ENCODE measurements at regions not wholly inside any gene's neighbourhood (a gene's known extent, or its start where the extent isn't known, plus 50 kb on each side); places are given as distances from the start of the nearest gene placed in this dataset.
"Not testable (repeated sequence)": the region's sequence is repeated elsewhere in the genome, so short reads cannot be mapped to it uniquely, and the experiment has no call there.

DNA sequence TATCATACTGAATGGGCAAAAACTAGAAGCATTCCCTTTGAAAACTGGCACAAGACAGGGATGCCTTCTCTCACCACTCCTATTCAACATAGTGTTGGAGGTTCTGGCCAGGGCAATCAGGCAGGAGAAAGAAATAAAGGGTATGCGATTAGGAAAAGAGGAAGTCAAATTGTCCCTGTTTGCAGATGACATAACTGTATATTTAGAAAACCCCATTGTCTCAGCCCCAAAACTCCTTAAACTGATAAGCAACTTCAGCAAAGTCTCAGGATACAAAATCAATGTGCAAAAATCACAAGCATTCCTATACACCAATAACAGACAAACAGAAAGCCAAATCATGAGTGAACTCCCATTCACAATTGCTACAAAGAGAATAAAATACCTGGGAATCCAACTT, 52.5 kb upstream of the CCDC71L start:
- H3K4me3 ChIP-seq (ENCODE audit: control insufficient read depth, low read depth, low read length); DNase-seq (ENCODE audit: low read depth): not testable (repeated sequence)

DNA sequence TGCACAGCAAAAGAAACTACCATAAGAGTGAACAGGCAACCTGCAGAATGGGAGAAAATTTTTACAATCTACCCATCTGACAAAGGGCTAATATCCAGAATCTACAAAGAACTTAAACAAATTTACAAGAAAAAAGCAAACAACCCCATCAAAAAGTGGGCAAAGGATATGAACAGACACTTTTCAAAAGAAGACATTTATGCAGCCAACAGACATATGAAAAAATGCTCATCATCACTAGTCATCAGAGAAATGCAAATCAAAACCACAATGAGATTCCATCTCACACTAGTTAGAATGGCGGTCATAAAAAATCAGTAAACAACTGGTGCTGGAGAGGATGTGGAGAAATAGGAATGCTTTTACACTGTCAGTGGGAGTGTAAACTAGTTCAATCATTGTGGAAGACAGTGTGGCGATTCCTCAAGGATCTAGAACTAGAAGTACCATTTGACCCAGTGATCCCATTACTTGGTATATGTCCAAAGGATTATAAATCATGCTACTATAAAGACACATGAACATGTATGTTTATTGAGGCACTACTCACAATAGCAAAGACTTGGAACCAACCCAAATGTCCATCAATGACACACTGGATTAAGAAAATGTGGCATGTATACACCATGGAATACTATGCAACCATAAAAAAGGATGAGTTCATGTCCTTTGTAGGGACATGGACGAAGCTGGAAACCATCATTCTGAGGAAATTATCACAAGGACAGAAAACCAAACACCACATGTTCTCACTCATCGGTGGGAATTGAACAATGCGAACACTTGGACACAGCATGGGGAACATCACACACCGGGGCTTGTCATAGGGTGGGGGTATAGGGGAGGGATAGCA, 53.9 kb upstream of the CCDC71L start:
- DNase-seq (ENCODE audit: low read depth) = peak; percentile 54

DNA sequence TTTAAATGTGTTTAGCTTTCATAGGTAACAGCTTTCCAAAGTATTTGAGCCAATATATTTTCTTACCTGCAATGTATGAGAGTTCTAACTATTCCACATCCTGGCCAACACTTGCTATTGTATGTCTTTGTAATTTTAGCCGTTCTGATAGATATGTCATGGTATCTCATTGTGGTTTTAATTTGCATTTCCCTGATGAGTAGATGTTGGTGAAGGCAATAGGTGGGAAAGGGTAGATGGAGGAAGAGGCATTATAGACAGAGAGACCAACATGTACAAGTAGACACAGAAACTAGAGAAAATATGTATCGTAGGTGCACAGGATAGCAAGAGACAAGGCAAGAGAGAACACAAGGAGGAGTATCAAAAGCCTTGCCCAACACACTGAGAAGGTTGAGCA, 54.8 kb upstream of the CCDC71L start:
- H3K4me3 ChIP-seq (ENCODE audit: control insufficient read depth, low read depth, low read length) = no peak overlapping the region
- no peak for DNase-seq (ENCODE audit: low read depth)
- TF ChIP-seq, protein P1, sequence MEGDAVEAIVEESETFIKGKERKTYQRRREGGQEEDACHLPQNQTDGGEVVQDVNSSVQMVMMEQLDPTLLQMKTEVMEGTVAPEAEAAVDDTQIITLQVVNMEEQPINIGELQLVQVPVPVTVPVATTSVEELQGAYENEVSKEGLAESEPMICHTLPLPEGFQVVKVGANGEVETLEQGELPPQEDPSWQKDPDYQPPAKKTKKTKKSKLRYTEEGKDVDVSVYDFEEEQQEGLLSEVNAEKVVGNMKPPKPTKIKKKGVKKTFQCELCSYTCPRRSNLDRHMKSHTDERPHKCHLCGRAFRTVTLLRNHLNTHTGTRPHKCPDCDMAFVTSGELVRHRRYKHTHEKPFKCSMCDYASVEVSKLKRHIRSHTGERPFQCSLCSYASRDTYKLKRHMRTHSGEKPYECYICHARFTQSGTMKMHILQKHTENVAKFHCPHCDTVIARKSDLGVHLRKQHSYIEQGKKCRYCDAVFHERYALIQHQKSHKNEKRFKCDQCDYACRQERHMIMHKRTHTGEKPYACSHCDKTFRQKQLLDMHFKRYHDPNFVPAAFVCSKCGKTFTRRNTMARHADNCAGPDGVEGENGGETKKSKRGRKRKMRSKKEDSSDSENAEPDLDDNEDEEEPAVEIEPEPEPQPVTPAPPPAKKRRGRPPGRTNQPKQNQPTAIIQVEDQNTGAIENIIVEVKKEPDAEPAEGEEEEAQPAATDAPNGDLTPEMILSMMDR (conservative IDR thresholded peaks at IDR 0.05; ENCODE audit: control insufficient read depth, insufficient read depth, low read depth, low read length) = no peak

More for the DNA sequence above, 53.9 kb upstream of the CCDC71L start:
- not testable (repeated sequence) for H3K4me3 ChIP-seq (ENCODE audit: control insufficient read depth, low read depth, low read length)

DNA sequence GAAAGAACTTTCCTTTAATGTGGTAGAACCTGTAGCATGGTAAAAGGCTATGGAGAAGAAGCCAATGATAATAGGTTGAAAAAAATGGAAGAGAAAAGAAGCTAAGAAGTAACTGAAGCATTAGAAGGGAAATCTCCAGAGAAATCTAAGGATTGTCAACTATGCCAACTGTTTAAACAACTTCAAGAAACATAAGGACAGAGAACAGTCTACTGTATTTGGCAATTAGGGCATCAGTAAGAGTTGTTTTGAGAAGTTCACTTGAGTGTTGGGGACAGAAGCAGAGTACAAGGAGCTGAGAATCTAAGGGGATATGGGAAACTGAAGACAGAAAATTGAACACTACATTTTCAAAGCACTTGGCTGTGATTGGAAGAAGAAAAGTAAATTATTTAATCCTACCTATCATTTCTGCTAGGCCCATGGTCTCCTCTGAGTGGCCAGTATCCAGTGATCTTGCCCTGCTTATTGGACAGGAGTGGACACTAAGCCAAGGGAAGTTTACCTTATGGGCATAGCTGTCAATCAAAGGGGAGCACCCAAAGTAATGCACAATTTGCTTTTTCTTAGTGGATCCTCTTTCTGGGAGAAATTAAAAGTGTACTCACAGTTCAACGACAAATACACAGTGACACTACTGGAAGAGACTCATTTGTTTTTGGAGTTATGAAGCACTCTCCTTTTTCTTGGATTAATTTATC, 56.4 kb upstream of the CCDC71L start:
- no peak for DNase-seq (ENCODE audit: low read depth)

DNA sequence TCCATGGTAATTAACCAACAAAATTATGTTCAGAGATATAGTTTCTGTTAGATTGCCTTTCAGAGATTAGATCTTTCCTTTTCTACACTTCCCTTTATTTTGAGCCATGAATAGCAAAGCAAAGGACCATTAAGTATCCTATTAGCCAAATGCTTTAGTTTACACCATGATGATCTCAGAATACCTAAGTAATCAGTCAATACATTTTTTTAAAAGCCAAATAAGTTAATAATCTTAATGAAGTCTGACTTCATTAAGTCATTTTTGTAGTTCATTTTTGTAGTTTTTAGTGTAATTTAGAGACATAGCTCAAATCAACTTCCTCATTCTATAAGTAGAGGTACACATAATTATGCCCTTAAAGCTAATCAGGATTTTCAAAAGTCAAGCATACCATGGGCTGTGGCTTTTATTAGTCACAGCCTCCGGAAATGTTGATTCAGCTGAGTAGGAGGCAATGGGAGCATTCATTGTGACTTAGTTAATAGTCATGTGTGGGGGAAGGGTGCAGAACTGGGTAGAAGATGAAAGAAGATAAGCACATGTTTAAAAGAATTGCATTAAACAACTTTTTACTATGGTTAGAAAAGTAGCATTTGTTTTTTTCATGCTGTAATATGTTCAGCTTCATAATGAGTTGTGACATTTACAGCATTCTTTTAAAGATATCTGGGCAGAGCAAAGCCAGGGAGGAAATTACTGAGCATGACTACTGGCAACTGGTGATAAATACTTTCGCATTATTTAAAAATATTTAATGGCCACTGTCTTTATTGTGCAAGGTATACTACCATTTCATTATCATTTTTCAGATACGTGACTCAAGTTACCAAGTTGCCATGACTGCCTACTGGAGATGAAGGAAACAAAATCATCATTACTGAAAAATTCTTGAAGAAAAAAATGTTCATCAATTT, 57.3 kb upstream of the CCDC71L start:
- DNase-seq (ENCODE audit: low read depth) = peak; percentile 97
- TF ChIP-seq, protein P1 (conservative IDR thresholded peaks at IDR 0.05; ENCODE audit: control insufficient read depth, insufficient read depth, low read depth, low read length) = no peak
- H3K4me3 ChIP-seq (ENCODE audit: control insufficient read depth, low read depth, low read length) = no peak overlapping the region

More for the DNA sequence above, 56.4 kb upstream of the CCDC71L start:
- H3K4me3 ChIP-seq (ENCODE audit: control insufficient read depth, low read depth, low read length) = no peak overlapping the region
- TF ChIP-seq, protein P1 (conservative IDR thresholded peaks at IDR 0.05; ENCODE audit: control insufficient read depth, insufficient read depth, low read depth, low read length) = no peak

DNA sequence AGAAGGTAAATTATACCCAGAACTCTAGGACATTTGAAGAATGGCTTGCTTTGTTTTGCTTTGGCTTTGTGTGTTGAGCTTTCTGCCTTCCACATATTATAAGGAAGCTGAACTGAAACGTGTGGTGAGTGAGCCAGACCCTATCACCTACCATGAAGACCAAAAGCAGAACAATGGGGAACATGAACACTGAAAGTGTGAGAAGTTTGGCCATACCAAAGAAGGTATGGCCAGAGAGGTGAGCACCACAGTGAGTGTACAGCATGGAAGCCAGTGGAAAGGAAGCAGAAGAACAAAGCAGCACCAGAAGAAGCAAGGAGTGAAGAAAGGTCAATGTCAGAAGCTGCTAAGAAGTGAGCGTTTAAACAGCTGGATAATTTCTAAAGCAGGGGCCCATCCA, 59.7 kb upstream of the CCDC71L start:
- no peak for DNase-seq (ENCODE audit: low read depth)
- TF ChIP-seq, protein P1 (conservative IDR thresholded peaks at IDR 0.05; ENCODE audit: control insufficient read depth, insufficient read depth, low read depth, low read length) = no peak
- no peak overlapping the region for H3K4me3 ChIP-seq (ENCODE audit: control insufficient read depth, low read depth, low read length)

DNA sequence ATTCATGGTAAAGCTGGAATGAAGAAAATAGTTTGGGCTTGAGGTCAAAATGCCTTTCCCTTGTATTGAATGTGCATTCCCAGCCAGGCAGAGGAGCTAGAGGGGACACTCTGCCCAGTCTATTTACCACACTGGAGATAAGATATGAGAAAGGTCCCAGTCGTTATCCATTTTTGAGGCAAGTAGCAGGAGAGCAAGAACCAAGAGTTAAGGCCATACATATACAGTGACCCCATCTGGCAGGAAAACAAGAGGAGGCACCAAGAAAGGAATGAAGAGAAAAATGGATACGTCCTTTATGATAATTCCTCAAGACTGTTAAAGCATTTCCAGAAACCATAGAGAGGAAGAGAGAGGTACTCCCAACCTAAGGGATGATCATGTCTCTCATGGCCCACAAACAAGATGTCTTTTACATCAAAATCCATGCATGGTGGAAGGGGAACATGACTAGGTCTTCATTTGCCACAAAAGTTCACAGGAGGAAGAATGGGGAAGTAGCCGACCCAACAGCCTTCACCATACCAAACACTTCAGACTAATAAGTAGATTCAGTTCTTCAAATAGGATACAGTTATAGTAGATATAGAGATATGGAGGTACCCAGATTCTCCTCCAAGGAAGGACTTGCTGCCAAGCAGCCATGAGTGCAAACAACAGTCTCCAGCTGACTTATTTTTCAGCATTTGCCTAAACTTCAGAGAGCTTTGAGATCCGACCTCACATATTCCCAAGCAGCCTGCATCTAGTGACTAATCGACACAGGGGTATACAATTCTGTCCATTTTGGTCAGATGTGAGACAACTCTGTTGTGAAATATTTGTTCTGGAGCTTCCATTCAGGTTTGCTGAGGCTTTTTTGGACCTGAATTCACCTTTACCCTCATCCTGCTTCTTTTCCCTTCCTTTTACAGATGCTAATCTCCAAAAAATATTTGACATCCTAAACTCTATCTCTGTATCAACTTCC, 61.1 kb upstream of the CCDC71L start:
- TF ChIP-seq, protein P1 (conservative IDR thresholded peaks at IDR 0.05; ENCODE audit: control insufficient read depth, insufficient read depth, low read depth, low read length) = no peak
- no peak overlapping the region for H3K4me3 ChIP-seq (ENCODE audit: control insufficient read depth, low read depth, low read length)
- DNase-seq (ENCODE audit: low read depth) = peak; percentile 62
